Posterior vena cava (tissue), 2 donors: ENCODE measurements at regions not wholly inside any gene's neighbourhood (a gene's known extent, or its start where the extent isn't known, plus 50 kb on each side); places are given as distances from the start of the nearest gene placed in this dataset.
"Not testable (repeated sequence)": the region's sequence is repeated elsewhere in the genome, so short reads cannot be mapped to it uniquely, and the experiment has no call there.

Experiments
- DNase-seq: peaks from one replicate; pipeline ENCODE4 v3.0.0-alpha.2; 2020; ENCODE audit warnings: low spot score
- intact Hi-C, 2 donors: fragments of 100-400 bp; cut with DNase I; formaldehyde crosslinking; loops; one replicate each; pipeline versions ENCODE4 v1.14.1 to v1.14.2; 2022 to 2023
- donor health status: DM: yes; HTN: yes; CAD: no.
- donor health status: DM: yes; HTN: yes; CAD: no.

DNA sequence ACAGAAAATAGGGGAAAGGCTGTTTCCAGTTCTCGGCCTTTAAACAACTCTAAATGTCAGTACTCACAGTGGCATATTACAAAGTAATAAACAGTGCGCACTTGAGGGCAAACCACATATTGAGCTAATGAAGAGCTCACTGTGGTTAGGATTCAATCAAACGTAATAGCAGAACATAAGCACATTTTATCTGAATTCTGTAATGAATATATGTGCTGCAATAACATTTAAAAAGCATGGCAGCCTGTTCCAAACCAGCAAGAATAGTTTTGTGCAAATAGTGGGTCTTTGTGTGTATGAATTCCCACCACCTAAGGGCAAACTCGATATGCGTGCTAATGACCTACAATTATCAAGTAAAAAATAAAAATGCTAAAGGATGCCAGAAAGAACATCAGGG is 163.0 kb downstream of the TBC1D2B start:
- DNase-seq, intact Hi-C loops: not testable (repeated sequence)

DNA sequence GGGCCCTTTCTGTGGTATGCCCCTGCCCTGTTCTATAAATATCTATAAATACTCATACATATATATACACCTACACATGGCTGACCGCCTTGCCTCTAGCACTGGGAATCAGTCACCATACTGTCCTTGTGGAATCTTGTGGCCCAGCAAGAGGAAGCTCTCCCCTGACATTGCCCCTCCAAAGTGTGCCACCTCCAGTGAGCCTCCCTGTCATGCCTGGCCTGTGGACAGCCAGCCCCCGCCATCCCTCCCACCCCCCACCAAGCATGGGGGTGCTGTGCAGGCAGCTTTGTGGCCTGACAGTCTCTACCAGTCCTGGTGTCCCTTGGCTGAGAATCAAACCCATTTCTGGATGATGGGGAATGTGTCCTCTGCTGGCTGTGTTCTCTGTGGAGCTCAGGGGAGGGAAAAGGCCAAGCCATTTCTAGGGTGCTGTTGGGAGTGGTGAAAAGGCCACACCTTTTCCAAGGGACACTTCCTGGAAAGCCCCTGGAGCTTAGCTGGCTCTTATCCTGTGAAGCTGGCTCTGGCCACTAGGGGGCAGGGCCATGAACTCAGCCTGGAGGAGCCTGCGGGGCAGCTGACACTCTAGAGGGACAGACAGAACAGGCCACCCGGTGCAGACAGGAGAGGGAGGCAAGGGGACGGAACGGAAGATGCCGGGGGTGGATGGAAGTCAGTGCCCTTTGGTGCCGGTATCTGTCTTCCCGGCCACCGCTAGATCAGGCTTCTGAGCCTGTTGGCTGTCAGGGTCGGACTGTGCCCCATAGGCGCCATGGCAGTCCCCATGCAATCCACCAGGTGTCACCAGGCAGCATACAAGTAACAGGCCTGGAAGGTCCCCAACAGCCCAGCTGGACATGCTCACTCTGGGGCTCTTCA is 167.2 kb downstream of the TBC1D2B start:
- DNase-seq, result peak; percentile 93
- intact Hi-C loops, result not testable (repeated sequence)

DNA sequence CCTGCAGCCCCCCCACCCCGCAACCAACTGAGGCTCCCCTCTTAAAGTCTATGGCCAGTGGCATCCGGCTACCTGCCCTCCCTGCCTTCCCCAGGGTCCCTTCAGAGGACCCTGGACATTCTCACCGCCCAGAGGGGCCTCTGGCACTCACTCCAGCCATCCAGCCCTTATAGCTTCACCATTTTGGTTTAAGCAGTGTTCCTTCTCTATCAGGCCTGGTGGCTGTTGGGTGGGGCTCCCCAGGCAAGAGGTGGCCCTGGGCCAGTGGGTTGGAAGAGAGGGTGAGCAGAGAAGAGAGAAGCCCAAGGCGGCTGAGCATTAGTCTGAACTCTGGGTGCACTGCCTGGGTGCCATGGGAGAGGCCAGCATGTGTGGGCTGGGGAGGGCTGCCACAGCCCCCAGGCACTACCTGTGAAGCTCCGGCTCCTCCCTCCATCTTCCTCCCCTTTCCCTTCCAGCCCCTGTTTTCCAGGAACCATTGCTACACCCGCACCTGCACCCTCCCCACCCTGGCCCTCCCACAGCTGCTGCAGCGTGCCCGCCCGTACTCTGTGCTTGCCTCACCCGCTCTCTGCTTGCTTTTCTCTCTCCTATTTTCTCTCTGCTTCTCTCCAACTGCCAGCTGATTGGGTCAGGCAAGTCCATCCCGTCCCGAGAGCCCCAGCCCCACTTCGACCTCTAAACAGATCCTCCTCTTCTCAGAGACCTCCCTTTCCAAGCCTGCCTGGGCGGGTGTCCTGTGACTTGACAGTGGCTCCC is 168.2 kb downstream of the TBC1D2B start:
- intact Hi-C loops, result no loop called here
- DNase-seq, result peak; percentile 64

DNA sequence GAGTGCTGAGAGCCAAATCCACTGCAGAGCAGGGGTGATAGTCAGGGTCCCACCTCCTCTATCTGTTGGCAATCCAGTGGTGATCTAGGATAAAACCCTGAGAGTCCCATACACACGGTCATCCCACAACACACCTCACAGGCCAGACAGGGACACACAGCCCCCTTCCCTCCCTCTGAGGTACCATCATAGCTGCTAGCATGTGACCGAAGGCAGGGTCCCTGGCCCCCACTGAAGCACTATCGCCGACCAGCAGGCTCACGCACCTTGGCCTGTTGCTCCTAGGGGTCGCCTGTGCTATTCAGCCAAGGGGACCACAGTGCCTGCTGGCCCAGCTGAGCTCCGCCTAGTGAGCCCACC is 168.8 kb downstream of the TBC1D2B start:
- intact Hi-C loops, result not testable (repeated sequence)
- DNase-seq, result peak; percentile 26

DNA sequence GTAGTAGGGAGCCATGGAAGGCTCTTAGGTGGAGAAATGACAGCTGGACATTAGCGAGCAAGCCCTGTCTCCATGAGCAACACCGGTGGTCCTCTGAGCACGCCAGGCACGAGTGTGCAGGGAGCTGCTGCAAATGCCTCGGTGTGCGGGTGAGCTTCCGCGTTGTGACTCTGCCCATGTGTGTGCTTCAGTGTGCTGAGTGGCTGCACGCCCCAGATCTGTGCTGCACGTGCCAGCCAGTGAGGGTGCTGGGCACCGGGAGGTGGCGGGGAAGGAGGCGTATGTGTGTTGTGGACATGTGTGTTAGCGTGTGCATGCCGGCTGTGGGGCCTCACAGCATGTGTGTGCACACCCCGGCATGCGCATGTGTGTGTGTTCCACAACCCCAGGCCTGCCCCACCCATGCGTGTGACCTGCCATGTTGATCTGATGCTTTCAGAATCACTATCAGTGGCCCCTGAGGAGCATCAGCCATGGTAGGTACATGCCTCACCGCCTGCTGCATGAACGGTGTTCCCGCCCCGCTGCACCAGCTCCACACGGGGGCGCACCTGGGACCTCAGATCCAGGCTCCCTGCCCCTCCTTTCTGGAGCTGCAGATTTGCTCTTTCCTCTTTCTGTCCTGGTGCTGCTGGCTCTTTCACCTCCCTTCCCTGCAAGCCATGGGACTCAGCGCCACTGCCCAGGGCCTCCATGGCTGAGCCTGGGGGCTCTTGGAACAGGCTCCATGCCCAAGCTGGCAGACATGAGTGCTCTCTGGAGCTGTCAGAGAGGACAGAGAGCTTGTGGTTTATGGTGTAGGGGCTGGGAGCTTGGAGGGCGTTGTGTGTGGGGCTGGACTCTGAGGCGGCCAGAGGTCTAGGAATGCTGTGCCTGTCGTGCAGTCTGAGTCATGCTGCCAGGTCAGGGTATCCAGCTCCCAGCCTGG is 169.4 kb downstream of the TBC1D2B start:
- peak; percentile 80 for DNase-seq
- intact Hi-C loops, result no loop called here

DNA sequence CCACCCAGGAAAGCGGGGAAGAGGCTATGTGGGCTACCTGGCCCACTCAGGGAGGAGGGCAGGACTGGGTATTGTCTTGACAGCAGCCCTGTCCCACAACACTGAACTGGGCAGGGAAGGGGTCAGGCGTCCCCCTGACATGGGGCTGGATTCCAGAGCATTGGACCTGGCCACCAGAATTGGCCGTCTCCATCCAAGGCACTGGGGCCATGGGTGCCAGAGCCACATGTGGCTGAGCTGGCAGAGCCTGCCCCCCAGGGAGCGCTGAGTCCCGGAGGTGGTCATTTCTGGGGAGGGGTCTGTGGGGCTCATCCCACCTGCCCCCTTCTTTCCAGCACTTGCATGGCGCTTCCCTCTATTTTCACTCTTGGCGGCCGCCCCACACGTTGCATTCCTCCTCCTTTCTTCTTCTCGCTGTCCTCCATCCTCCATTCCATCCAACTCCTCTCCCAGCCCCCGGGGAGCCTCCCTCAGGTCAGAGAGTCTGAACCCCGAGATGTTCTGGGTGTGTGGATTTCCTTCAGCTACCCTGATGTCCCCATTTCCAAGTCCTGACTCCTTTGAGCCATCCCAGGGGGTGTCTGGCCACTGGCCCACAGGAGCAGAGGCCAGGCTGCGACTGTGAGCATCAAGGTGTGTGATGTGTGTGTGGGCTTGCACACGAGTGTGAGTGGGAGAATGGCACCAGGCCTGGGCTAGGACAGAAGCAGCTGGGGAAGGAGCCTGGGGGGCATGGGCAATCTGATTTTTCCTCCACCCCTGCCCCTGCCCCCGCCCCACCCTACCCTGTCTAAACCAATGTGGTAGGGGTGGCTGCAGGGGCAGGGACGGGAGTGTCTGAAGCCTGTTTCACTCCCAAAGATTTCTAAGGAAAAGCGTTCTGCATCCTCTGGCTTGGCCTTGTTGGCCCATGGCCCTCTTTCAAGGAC is 171.2 kb downstream of the TBC1D2B start:
- intact Hi-C loops, result not testable (repeated sequence)
- DNase-seq, result peak; percentile 62

DNA sequence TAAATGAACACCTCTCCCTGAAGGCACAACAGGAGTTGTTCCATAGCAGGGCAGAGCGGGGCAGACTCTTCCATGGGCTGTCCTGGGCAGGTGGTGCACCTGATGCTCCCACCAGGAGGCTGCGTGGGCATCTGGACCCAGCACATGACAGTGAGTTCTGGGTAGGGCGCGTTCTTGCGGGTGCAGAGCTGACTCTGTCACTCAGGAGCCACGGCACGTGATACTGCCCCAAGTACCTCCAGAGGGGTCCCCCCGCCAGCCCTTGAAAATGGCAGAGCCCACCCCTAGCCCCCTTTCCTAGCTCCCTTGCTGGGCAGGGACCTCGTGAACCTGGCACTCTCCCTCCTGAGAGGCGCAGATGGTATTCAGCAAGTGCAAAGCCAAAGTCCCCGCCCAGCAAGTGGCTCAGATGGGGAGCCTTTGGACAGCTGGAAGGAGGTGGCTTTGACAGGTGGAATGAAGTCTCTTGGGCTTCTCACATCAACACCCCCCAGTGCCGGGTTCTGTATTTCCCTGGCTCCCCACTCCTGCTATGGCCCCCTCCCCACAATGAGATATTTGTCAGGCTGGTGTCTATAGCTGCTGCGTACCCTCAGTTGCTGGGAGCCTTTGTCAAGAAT is 172.1 kb downstream of the TBC1D2B start:
- intact Hi-C loops, result no loop called here
- peak; percentile 64 for DNase-seq

DNA sequence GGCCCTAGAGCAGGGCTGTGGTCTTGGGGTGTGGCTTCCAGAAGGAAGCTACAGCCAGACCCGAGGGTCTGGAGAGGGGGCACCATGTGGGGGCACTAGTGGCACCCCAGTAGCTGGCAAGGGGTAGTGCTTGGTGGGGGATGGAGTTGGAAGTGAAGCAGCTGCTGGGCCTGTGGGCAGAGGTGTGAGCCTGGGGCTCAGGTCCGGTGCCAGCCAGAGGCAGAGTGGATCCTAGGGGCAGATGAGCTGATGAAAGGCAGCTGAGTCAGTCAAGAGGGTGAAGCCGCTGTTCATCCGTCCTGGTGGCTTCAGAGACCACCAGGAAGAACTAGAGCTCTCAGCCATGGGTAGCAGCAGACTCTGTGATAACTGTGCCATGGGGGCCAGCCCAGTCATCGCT is 172.6 kb downstream of the TBC1D2B start:
- intact Hi-C loops, result no loop called here
- DNase-seq, result peak; percentile 79

DNA sequence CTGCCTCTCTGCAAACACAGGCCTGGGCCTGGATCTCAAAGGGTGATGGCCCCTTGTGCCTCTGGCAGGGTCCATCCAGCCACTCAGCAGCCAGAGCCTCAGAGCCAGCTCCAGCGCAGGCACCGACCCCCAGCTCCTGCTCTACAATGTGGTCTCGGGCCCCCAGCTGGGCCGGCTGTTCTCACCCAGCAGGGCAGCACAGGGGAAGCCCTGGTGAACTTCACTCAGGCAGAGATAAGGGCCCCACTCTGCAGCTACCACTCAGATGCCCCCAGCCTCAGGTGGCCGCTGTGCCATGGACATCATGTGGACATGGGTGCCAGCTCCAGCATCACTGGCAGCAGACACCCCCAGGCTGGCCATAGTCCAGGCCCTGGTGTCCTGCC is 173.1 kb downstream of the TBC1D2B start:
- intact Hi-C loops, result no loop called here
- DNase-seq, result peak; percentile 76

DNA sequence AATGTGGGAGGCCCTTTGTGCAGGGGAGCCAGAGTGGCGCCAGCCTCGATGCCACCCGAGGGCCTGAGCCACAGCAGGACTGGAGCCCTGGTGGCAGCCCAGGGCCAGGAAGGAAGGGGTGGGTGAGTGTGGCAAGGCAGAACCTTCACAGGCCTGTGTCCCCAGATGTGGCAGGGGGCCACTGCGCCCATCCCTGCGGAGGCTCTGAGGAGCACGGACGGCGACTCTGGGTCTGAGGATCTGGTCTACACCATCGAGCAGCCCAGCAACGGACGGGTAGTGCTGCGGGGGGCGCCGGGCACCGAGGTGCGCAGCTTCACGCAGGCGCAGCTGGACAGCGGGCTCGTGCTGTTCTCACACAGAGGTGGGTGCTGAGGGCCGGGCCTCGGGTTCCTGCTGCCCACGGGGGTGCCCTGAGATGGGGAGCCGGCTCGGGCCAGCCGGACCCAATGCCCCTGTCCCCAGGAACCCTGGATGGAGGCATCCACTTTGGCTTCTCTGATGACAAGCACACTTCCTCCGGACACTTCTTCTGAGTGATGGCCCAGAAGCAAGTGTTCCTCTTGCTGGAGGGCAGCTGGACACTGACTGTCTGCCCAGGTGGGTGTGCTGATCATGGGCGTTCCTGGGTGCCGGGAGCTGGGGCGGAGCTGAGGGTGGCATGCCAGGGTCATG is 173.6 kb downstream of the TBC1D2B start:
- intact Hi-C loops, result not testable (repeated sequence)
- DNase-seq, result peak; percentile 59

DNA sequence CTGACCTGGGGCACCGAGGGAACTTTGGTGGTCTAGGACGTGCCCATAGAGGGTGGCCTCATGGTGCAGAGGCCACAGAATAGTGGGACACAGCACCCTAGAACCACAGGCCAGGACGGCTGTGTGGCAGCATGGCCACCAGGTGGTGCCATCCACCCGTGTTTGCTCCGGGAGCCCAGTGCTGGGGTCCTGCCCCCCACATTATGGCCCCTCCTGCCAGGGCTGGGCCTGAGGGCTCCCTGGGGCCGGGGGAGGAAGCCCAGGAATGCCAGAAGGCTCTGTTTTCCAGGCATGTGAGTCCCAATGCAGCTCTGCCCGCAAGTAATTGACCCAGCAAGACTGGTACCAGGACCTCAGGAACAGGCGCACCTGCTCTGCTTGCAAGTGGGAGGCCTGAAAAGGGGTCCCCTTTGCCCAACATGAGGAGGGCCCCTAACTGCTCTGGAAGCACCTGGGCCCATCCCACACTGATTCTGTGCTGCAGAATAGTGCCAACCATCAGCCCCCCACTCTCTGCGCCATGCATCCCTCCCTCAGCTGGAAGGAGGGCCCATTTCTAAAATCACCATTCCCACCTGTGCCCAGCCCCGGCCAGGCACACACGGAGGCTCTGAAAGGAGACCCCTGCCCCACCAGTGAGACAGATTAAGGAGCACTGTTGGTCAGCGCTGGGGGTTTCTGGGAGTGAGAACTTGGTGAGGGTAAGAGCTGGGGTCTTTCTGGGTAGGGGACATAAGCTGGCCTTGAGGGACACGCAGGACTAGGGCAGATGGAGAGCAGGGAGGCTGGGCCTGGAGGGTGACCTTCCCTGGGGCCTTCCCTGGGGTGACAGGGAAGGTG is 174.4 kb downstream of the TBC1D2B start:
- DNase-seq, result peak; percentile 71
- intact Hi-C loops, result not testable (repeated sequence)

DNA sequence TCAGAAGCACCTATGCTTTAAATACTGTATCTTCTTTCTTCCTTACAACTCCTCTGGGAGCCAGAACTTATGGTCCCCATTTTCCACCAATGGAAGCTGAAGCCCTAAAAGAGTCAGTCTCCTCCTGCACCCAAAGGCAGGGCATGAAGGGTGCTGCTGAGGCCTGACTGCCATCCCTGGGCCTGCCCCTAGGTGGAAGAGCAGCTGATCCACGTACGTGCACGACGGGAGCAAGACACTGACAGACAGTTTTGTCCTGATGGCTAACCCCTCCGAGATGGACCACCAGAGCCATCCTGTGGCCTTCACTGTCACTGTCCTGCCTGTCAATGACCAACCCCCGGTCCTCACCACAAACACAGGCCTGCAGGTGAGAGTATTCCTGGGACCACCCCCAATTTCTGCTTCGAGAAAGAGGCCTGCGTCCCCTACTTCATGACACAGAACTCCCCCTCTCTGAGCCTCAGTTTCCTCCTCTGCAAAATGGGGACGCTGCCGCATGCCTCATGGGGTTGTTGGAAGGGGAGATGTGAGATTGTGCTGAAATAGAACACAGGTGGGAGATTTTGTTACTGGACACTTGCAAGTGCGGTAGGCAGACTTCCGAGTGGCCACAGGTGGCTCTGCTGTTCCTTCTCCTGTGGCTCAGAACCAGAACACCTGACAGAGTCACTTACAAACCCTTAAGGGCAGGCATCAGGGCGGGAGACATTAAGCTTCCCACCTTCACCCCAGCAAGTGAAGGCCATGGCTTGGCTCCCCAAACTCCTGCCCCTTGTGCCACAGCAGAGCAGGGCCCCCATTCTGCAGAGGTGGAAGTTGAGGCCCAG is 175.4 kb downstream of the TBC1D2B start:
- intact Hi-C loops, result no loop called here
- peak; percentile 24 for DNase-seq

DNA sequence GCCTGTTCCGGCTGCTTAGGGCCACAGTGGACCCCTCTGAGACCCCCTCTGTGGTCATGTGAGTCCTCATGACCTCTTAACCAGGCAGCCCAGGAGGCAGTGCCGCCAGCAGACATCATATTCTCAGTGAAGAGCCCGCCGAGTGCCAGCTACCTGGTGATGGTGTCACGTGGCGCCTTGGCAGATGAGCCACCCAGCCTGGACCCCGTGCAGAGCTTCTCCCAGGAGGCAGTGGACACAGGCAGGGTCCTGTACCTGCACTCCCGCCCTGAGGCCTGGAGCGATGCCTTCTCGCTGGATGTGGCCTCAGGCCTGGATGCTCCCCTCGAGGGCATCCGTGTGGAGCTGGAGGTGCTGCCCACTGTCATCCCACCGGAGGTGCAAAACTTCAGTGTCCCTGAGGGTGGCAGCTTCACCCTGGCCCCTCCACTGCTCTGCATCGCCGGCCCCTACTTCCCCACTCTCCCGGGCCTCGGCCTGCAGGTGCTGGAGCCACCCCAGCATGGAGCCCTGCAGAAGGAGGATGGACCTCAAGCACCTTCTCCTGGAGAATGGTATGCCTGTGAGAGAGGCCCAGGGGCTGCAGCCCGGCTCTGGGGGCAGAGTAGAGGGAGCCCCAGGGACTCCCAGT is 176.1 kb downstream of the TBC1D2B start:
- intact Hi-C loops, result no loop called here
- peak; percentile 69 for DNase-seq

DNA sequence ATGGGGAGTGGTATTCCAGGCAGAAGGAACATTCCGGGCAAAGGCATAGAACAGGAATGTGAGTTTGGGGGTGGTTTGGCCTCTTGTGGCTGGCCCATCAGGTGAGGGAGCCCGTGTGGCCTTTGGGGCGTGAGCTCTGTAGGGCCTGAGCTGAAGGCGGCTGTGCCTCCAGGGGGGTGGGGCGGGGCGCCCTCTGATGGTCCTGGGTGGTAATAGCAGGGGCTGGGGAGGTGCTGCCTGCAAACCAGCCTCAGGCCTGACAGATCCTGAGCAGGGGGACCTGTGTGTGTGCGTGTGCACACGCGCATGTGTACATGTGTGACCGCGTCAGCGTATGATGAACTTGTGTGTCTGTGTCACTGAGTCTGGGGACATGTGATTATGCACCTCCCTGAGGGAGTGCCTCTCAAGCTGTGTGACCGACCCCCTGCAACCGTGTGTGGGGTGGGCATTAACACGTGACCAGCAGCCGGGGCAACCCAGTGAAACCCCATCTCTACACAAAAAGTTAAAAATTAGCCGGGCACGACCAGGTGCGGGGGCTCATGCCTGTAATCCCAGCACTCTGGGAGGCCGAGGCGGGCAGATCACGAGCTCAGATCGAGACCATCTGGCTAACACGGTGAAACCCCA is 177.1 kb downstream of the TBC1D2B start:
- intact Hi-C loops, result not testable (repeated sequence)
- DNase-seq, result peak; percentile 84

DNA sequence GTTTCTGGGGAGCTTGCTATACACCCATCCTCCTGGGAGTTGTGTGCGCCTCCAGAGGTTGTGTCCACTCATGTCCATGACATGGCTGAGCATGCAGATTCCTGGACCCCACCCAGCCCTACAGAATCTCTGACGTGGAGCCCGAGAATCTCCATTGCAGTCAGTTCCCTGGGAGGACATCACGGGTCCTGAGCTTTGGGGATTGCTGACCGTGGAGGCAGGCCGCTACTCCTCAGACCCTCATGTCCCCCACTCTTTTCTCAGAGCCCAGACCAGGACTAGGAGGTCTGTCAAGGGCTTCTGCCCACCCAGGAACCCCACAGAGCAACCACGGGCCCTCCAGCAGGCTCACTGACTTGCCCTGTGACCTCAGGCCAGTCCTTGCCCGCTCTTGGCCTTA is 177.7 kb downstream of the TBC1D2B start:
- intact Hi-C loops, result not testable (repeated sequence)

More for the DNA sequence above, 177.7 kb downstream of the TBC1D2B start:
- peak; percentile 14 for DNase-seq
